ENCODE measurements at regions not wholly inside any gene's neighbourhood (a gene's known extent, or its start where the extent isn't known, plus 50 kb on each side); places are given as distances from the start of the nearest gene placed in this dataset.

GRCh38 chr4:124183926-124184325 lies 528.6 kb downstream of the ANKRD50 start:
- no peak for TF ChIP-seq CTCF (IDR thresholded peaks at IDR 0.05)
- TF ChIP-seq POLR2A (IDR thresholded peaks at IDR 0.05): no peak
- TF ChIP-seq EP300 (IDR thresholded peaks at IDR 0.05): no peak
- TF ChIP-seq POLR2AphosphoS5 (IDR thresholded peaks at IDR 0.05): no peak

Data from upper lobe of left lung (tissue), 4 donors.